NK-92 treated with Interleukin-12 subunit alpha and Interleukin-12 subunit beta, amount 100 ng/mL, for 24 hours (cell line): ENCODE measurements at regions not wholly inside any gene's neighbourhood (a gene's known extent, or its start where the extent isn't known, plus 50 kb on each side); places are given as distances from the start of the nearest gene placed in this dataset.
A peak's percentile ranks its signal among the peaks of the same experiment; 100 is the strongest.

Source experiments
- DNase-seq: peaks from one replicate; lab custom pipeline; 2025; lab: John Stamatoyannopoulos, UW

DNA sequence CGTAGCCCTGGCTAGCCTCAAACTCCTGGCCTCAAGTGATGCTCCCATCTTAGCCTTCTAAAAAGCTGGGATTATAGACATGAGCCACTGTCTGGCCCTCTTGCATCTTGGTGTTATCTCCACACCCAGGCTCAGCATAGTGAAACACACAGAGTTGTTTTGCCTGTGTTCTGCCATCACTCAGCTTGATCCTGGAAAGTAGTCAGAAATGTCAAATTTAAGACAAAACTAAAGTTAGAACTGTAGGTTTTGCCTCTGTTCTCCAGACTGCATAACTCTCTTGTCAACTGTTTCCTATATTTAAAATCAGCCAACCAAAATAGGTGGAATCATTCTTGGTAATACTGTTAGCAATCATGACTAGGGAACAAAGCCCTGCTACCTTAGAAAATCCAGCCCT, 72.1 kb upstream of the GULP1 start:
- DNase-seq: no peak

DNA sequence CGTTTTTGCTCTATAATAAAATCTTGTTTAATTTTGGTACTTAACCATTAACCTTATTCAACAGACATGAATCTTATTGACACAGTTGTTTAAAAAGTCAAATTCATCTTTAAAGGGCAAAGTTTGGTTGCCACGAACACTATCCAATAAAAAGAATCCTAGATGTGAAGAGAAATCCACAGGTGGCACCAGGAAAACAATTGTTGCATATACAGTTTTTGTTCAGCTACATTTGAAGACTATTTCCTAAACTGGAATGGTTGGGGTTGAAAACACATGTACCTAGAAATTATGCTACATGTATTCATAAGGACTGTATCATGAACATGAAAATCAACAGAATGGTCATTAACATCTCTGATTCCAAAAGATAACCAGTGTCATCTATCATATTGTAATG, 71.1 kb upstream of the GULP1 start:
- no peak for DNase-seq

DNA sequence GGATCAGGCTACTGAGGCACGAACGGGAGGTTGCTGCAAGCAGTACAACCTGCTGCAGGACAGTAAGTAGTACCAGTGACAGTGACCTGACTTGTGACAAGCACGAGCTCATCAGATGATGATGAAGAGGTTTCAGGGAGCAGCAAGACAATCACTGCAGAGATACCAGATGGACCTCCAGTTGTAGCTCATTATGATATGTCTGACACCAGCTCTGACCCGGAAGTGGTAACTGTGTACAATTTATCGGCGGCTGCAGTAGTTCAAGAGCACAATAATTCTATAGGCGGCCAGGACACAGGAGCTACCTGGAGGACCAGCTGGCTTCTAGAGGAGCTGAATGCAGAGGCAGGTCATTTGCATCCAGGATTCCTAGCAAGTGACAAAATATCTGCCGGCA, 64.0 kb upstream of the GULP1 start:
- no peak for DNase-seq

DNA sequence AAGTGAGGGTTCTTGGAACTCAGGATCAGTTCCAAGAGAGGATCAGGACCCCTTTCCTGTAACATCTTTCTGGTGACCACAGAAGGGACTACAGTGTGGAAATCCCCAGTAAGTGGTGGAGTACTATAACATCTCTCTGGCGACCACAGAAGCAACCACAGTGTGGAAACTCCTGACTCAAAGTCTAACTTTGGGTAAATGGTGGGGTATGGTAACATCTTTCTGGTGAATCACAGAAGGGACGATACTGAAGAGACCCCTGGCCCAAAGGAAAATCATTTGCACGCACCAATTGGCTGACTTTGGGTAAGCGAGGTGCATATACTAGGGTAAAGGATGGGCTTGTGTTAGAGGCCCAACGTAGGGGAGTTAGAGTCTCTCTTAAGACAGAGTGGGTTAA, 56.3 kb upstream of the GULP1 start:
- DNase-seq: peak; percentile 11

DNA sequence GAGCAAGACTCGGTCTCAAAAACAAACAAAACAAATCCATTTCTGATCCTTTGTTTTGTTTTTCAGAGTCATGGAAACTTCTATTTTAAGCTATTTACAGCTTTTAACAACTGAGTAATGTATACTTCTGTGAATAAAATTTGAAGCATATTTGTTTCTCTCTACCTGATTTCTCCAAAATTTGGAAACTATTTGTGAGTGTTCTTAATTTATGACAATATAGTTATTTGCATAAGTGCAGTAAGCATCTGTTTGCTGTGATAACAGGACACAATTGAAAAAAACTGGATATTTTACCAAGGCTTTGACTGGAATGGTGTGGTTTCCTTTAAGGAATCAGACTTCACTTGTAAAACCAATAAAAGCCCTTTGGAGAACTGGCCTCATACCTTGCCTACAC, 53.3 kb upstream of the GULP1 start:
- DNase-seq: no peak
